ENCODE measurements at regions not wholly inside any gene's neighbourhood (a gene's known extent, or its start where the extent isn't known, plus 50 kb on each side); places are given as distances from the start of the nearest gene placed in this dataset.
A peak's percentile ranks its signal among the peaks of the same experiment; 100 is the strongest.
"Not testable (repeated sequence)": the region's sequence is repeated elsewhere in the genome, so short reads cannot be mapped to it uniquely, and the experiment has no call there.

- H3K27me3 Mint-ChIP-seq; H3K27me3 ChIP-seq (ENCODE audit: control insufficient read depth in 2 of 2, insufficient read depth in 2 of 2, low read length in 2 of 2); H3K4me3 Mint-ChIP-seq; H3K4me3 ChIP-seq (ENCODE audit: low read length); H3K4me1 ChIP-seq (ENCODE audit: control insufficient read depth in 2 of 2, insufficient read depth in 2 of 2, low read length in 2 of 2); H3K27ac Mint-ChIP-seq; H3K9me3 Mint-ChIP-seq; ATAC-seq; H3K36me3 Mint-ChIP-seq; H3K4me1 Mint-ChIP-seq; POLR2A ChIA-PET; intact Hi-C loops (cut with micrococcal nuclease); CTCF ChIA-PET; H3K36me3 ChIP-seq (ENCODE audit: control insufficient read depth in 2 of 3, insufficient read depth in 3 of 3, low read length in 3 of 3); H3K9me3 ChIP-seq (ENCODE audit: control insufficient read depth in 2 of 3, low read length in 3 of 3); H3K27ac ChIP-seq (ENCODE audit: low read depth, low read length); DNase-seq: not testable (repeated sequence)
Measured at GRCh38 chr1:144049365-144049764, 77.6 kb upstream of the FAM72C start.

- CTCF ChIA-PET; H3K4me1 Mint-ChIP-seq; H3K36me3 Mint-ChIP-seq; H3K27me3 ChIP-seq (ENCODE audit: control insufficient read depth in 2 of 2, insufficient read depth in 2 of 2, low read length in 2 of 2); H3K4me1 ChIP-seq (ENCODE audit: control insufficient read depth in 2 of 2, insufficient read depth in 2 of 2, low read length in 2 of 2); H3K4me3 Mint-ChIP-seq; H3K4me3 ChIP-seq (ENCODE audit: low read length); H3K27ac ChIP-seq (ENCODE audit: low read depth, low read length); ATAC-seq; H3K9me3 Mint-ChIP-seq; H3K27me3 Mint-ChIP-seq; H3K27ac Mint-ChIP-seq; POLR2A ChIA-PET; intact Hi-C loops (cut with micrococcal nuclease); DNase-seq; H3K36me3 ChIP-seq (ENCODE audit: control insufficient read depth in 2 of 3, insufficient read depth in 3 of 3, low read length in 3 of 3); H3K9me3 ChIP-seq (ENCODE audit: control insufficient read depth in 2 of 3, low read length in 3 of 3): not testable (repeated sequence)
Measured at GRCh38 chr1:144046645-144047044, 74.9 kb upstream of the FAM72C start.

GRCh38 chr1:144045751-144046546, 74.2 kb upstream of the FAM72C start:
- CTCF ChIA-PET; H3K27me3 ChIP-seq (ENCODE audit: control insufficient read depth in 2 of 2, insufficient read depth in 2 of 2, low read length in 2 of 2); H3K9me3 Mint-ChIP-seq; H3K9me3 ChIP-seq (ENCODE audit: control insufficient read depth in 2 of 3, low read length in 3 of 3); H3K4me1 Mint-ChIP-seq; intact Hi-C loops (cut with micrococcal nuclease); H3K27me3 Mint-ChIP-seq; H3K36me3 ChIP-seq (ENCODE audit: control insufficient read depth in 2 of 3, insufficient read depth in 3 of 3, low read length in 3 of 3); H3K4me1 ChIP-seq (ENCODE audit: control insufficient read depth in 2 of 2, insufficient read depth in 2 of 2, low read length in 2 of 2); POLR2A ChIA-PET; H3K4me3 ChIP-seq (ENCODE audit: low read length); H3K27ac ChIP-seq (ENCODE audit: low read depth, low read length); H3K27ac Mint-ChIP-seq; H3K36me3 Mint-ChIP-seq: not testable (repeated sequence)
- DNase-seq (peak in 5 of 9 donors; percentile 5 to 80 (median 61)), ATAC-seq (peak; percentile 91)
- H3K4me3 Mint-ChIP-seq: peak overlapping the region in 3 of 10 donors; percentile 14 to 49 (median 17)

GRCh38 chr1:144042251-144042650, 70.5 kb upstream of the FAM72C start:
- H3K27me3 Mint-ChIP-seq; POLR2A ChIA-PET; H3K36me3 Mint-ChIP-seq; H3K9me3 Mint-ChIP-seq; H3K4me1 Mint-ChIP-seq; CTCF ChIA-PET; intact Hi-C loops (cut with micrococcal nuclease); H3K4me3 ChIP-seq (ENCODE audit: low read length); ATAC-seq; DNase-seq; H3K27me3 ChIP-seq (ENCODE audit: control insufficient read depth in 2 of 2, insufficient read depth in 2 of 2, low read length in 2 of 2); H3K9me3 ChIP-seq (ENCODE audit: control insufficient read depth in 2 of 3, low read length in 3 of 3); H3K27ac Mint-ChIP-seq; H3K4me3 Mint-ChIP-seq; H3K36me3 ChIP-seq (ENCODE audit: control insufficient read depth in 2 of 3, insufficient read depth in 3 of 3, low read length in 3 of 3); H3K27ac ChIP-seq (ENCODE audit: low read depth, low read length); H3K4me1 ChIP-seq (ENCODE audit: control insufficient read depth in 2 of 2, insufficient read depth in 2 of 2, low read length in 2 of 2): not testable (repeated sequence)

GRCh38 chr1:144040293-144040692, 68.5 kb upstream of the FAM72C start:
- H3K9me3 ChIP-seq (ENCODE audit: control insufficient read depth in 2 of 3, low read length in 3 of 3); H3K4me1 Mint-ChIP-seq; H3K27ac ChIP-seq (ENCODE audit: low read depth, low read length); H3K36me3 ChIP-seq (ENCODE audit: control insufficient read depth in 2 of 3, insufficient read depth in 3 of 3, low read length in 3 of 3); H3K27me3 Mint-ChIP-seq; H3K9me3 Mint-ChIP-seq; H3K4me3 ChIP-seq (ENCODE audit: low read length); POLR2A ChIA-PET; H3K27ac Mint-ChIP-seq; ATAC-seq; CTCF ChIA-PET; H3K4me3 Mint-ChIP-seq; H3K4me1 ChIP-seq (ENCODE audit: control insufficient read depth in 2 of 2, insufficient read depth in 2 of 2, low read length in 2 of 2); H3K27me3 ChIP-seq (ENCODE audit: control insufficient read depth in 2 of 2, insufficient read depth in 2 of 2, low read length in 2 of 2); H3K36me3 Mint-ChIP-seq; DNase-seq; intact Hi-C loops (cut with micrococcal nuclease): not testable (repeated sequence)

GRCh38 chr1:144034045-144034444, 62.3 kb upstream of the FAM72C start:
- H3K27ac Mint-ChIP-seq; H3K27ac ChIP-seq (ENCODE audit: low read depth, low read length); H3K4me1 ChIP-seq (ENCODE audit: control insufficient read depth in 2 of 2, insufficient read depth in 2 of 2, low read length in 2 of 2); ATAC-seq; H3K9me3 ChIP-seq (ENCODE audit: control insufficient read depth in 2 of 3, low read length in 3 of 3); H3K4me3 ChIP-seq (ENCODE audit: low read length); H3K4me3 Mint-ChIP-seq; H3K9me3 Mint-ChIP-seq; H3K27me3 ChIP-seq (ENCODE audit: control insufficient read depth in 2 of 2, insufficient read depth in 2 of 2, low read length in 2 of 2); H3K36me3 Mint-ChIP-seq; CTCF ChIA-PET; H3K36me3 ChIP-seq (ENCODE audit: control insufficient read depth in 2 of 3, insufficient read depth in 3 of 3, low read length in 3 of 3); intact Hi-C loops (cut with micrococcal nuclease); H3K4me1 Mint-ChIP-seq; H3K27me3 Mint-ChIP-seq; DNase-seq; POLR2A ChIA-PET: not testable (repeated sequence)

GRCh38 chr1:144031550-144031949, 59.8 kb upstream of the FAM72C start:
- H3K36me3 Mint-ChIP-seq; H3K9me3 ChIP-seq (ENCODE audit: control insufficient read depth in 2 of 3, low read length in 3 of 3); CTCF ChIA-PET; H3K27me3 ChIP-seq (ENCODE audit: control insufficient read depth in 2 of 2, insufficient read depth in 2 of 2, low read length in 2 of 2); H3K36me3 ChIP-seq (ENCODE audit: control insufficient read depth in 2 of 3, insufficient read depth in 3 of 3, low read length in 3 of 3); H3K4me3 Mint-ChIP-seq; intact Hi-C loops (cut with micrococcal nuclease); H3K27ac Mint-ChIP-seq; H3K4me1 Mint-ChIP-seq; ATAC-seq; H3K4me1 ChIP-seq (ENCODE audit: control insufficient read depth in 2 of 2, insufficient read depth in 2 of 2, low read length in 2 of 2); DNase-seq; POLR2A ChIA-PET; H3K27ac ChIP-seq (ENCODE audit: low read depth, low read length); H3K4me3 ChIP-seq (ENCODE audit: low read length); H3K27me3 Mint-ChIP-seq; H3K9me3 Mint-ChIP-seq: not testable (repeated sequence)
